Spleen (tissue), 11 donors: ENCODE measurements at regions not wholly inside any gene's neighbourhood (a gene's known extent, or its start where the extent isn't known, plus 50 kb on each side); places are given as distances from the start of the nearest gene placed in this dataset.
A peak's percentile ranks its signal among the peaks of the same experiment; 100 is the strongest.

Experiments
- DNase-seq: peaks from one replicate; pipeline ENCODE4 v3.0.0-alpha.2; 2020
- H3K27ac ChIP-seq, 8 donors: fragments of 200-600 bp; sonication (generic) in 7 of 8; 1 replicate in 4 of 8; 2 replicates in 4 of 8; pipeline versions ENCODE4 v1.5.0 to v1.8.0; 2016 to 2021; ENCODE audit warnings: inconsistent platforms in 4 of 8, mild to moderate bottlenecking in 4 of 8, moderate library complexity in 1 of 8
- H3K27me3 ChIP-seq, 7 donors: fragments of 200-600 bp; sonication (generic) in 6 of 7; replicated peaks in 1 of 7; 1 replicate in 4 of 7; 2 replicates in 3 of 7; pipeline versions ENCODE4 v1.5.0 to v1.8.0; 2016 to 2021; ENCODE audit warnings: inconsistent platforms in 3 of 7, mild to moderate bottlenecking in 1 of 7
- H3K36me3 ChIP-seq, 6 donors: fragments of 200-600 bp; sonication (generic) in 5 of 6; 1 replicate in 4 of 6; 2 replicates in 2 of 6; pipeline versions ENCODE4 v1.5.0 to v1.8.0; 2016 to 2021; ENCODE audit warnings: inconsistent platforms in 2 of 6
- H3K4me1 ChIP-seq, 6 donors: fragments of 200-600 bp; sonication (generic) in 5 of 6; 1 replicate in 3 of 6; 2 replicates in 3 of 6; pipeline versions ENCODE4 v1.5.0 to v1.8.0; 2016 to 2021; ENCODE audit warnings: inconsistent platforms in 3 of 6
- H3K4me3 ChIP-seq, 8 donors: fragments of 200-600 bp; sonication (generic) in 7 of 8; 1 replicate in 4 of 8; 2 replicates in 4 of 8; pipeline versions ENCODE4 v1.5.0 to v1.8.0; 2016 to 2021; ENCODE audit warnings: inconsistent platforms in 4 of 8, mild to moderate bottlenecking in 4 of 8, moderate library complexity in 2 of 8
- H3K9me3 ChIP-seq, 8 donors: fragments of 200-600 bp; sonication (generic) in 7 of 8; 1 replicate in 4 of 8; 2 replicates in 4 of 8; pipeline versions ENCODE4 v1.5.0 to v1.8.0; 2016 to 2021; ENCODE audit warnings: inconsistent platforms in 4 of 8
- CTCF ChIP-seq, 11 experiments: fragments of 200-600 bp in 7 of 11; fragments of 450-650 bp in 4 of 11; sonication (generic) in 4 of 11; IDR thresholded peaks in 8 of 11; conservative IDR thresholded peaks in 3 of 11; 1 replicate in 7 of 11; 2 replicates in 4 of 11; pipeline versions ENCODE4 v1.4.0 to v1.8.0; 2016 to 2021; ENCODE audit warnings: antibody characterized with exemption in 11 of 11, inconsistent platforms in 4 of 11, mild to moderate bottlenecking in 1 of 11
- POLR2A ChIP-seq, 3 donors: fragments of 450-650 bp; IDR thresholded peaks; one replicate each; pipeline ENCODE4 v1.5.1; 2017; ENCODE audit warnings: antibody characterized with exemption in 3 of 3, mild to moderate bottlenecking in 1 of 3
- POLR2AphosphoS5 ChIP-seq, 3 donors: sonication (generic); formaldehyde crosslinking; IDR thresholded peaks; one replicate each; pipeline ENCODE4 v1.5.1; 2017; ENCODE audit warnings: antibody characterized with exemption in 3 of 3
- WGBS, 5 donors: extraction: QIAGEN DNeasy Blood & Tissue Kit in 3 of 5; methylation state at CpG; one replicate each; pipeline versions ENCODE4 v1.1.5 to v1.1.7; 2013 to 2018; 5-methylcytosine and 5-hydroxymethylcytosine counted together
- intact Hi-C: fragments of 100-400 bp; cut with DNase I; formaldehyde crosslinking; loops from one replicate; pipeline ENCODE4 v1.15.0; 2023; ENCODE audit warnings: low total_unique reads
- donor health status: healthy with polysubstance abuse.
- donor health status: DM: no; HTN: no; CAD: no; lungs with moderate emphysema.
- donor health status: DM: no; HTN: no; CAD: no.
- donor health status: Bipolar disorder and iron deficiency.
- donor health status: healthy.
- donor health status: DM: no; HTN: no; CAD: no.
- donor health status: DM: yes; HTN: yes; CAD: no.

DNA sequence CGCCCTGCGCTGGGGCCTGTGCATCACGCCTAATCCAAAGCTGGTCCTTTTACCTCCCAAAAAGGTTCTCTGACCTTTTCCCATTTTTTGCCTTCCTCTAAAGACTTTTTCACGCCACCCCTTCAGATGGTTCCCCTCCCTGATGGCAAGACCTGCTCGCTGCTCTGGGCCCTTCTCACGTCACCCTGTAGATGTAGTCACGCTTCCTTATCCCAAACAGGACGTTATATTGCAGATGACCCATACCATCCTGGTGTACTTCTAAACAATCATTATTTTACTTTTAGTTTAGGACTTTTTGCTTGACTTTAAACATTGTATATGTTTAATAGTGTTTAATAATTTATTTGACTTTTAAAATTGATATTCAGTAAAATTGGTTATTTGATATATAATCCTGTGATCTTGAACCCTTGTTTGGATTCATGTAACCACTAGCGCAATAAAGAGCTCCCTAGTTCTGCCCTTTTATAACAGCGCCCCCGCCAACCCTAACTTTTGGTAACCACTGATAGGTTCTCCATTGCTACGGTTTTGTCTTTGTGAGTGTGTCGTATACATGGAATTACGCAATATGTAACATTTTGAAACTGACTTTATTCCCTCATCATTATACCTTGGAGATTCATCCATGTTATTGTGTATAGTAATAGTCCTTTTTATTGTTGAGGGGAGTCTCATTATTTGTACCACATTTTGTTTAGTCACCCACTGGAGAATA, 159.0 kb upstream of the CHRNA7 start:
- H3K9me3 ChIP-seq: no peaks in the 10 kb centered on the region
- no peak for TF ChIP-seq POLR2AphosphoS5 (IDR thresholded peaks at IDR 0.05)
- intact Hi-C loops: no loop called here
- peak overlapping the region in 7 of 8 donors; percentile 61 to 84 (median 79) for H3K27ac ChIP-seq
- no peak for DNase-seq
- peaks cover 0 to 25% (median 12%) of the 10 kb centered on the region in 6 donors for H3K4me1 ChIP-seq
- H3K4me3 ChIP-seq: peak overlapping the region; percentile 16 to 90 (median 60)
- 45 to 52% (median 46%) methylated on average over 14 of the region's 14 CpGs for WGBS, 5 donors
- H3K27me3 ChIP-seq: peaks cover 0 to 25% (median 0%) of the 10 kb centered on the region in 7 donors
- no peaks in the 10 kb centered on the region for H3K36me3 ChIP-seq

DNA sequence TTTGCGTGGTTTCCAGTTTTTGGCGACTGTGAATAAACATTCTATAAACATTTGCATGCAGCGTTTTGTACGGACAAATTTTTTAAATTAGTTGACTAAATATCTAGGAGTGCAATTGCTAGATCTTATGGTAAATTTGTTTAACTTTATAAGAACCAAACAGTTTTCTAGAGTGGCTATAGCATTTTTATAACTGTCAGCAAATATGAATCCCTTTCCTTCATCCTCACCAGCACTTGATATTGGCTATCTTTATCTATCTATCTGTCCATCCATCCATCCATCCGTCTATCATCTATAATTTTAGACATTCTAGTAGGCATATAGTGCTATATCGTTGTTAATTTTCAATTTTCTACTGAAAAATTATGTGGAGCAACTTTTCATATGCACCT, 158.4 kb upstream of the CHRNA7 start:
- Histone ChIP-seq H3K9me3 (no peaks in the 10 kb centered on the region), H3K36me3 (no peaks in the 10 kb centered on the region), H3K27ac (no peak overlapping the region), H3K4me3 (no peak overlapping the region), H3K4me1 (peaks cover 0 to 25% (median 12%) of the 10 kb centered on the region in 6 donors), H3K27me3 (peaks cover 0 to 27% (median 0%) of the 10 kb centered on the region in 7 donors)
- WGBS, 5 donors: 92 to 96% (median 94%) methylated on average over 6 of the region's 6 CpGs
- no peak for DNase-seq
- TF ChIP-seq POLR2AphosphoS5 (IDR thresholded peaks at IDR 0.05): no peak
- TF ChIP-seq POLR2A (IDR thresholded peaks at IDR 0.05): no peak
- TF ChIP-seq CTCF (IDR thresholded peaks at IDR 0.05 in 8 of 11, conservative IDR thresholded peaks at IDR 0.05 in 3 of 11): no peak
- intact Hi-C loops: no loop called here

GRCh38 chr15:31887246-31887645, 143.1 kb upstream of the CHRNA7 start:
- peaks cover 0 to 11% (median 0%) of the 10 kb centered on the region in 8 donors for H3K9me3 ChIP-seq
- no peak overlapping the region for H3K27ac ChIP-seq
- H3K27me3 ChIP-seq: peaks cover 0 to 28% (median 3%) of the 10 kb centered on the region in 7 donors
- 19 to 26% (median 21%) methylated on average over 9 of the region's 9 CpGs for WGBS, 5 donors
- H3K4me3 ChIP-seq: no peak overlapping the region
- H3K4me1 ChIP-seq: no peaks in the 10 kb centered on the region
- no peaks in the 10 kb centered on the region for H3K36me3 ChIP-seq
- intact Hi-C loops: no loop called here
- DNase-seq: no peak
- TF ChIP-seq POLR2A (IDR thresholded peaks at IDR 0.05) (no peak), POLR2AphosphoS5 (IDR thresholded peaks at IDR 0.05) (no peak), CTCF (IDR thresholded peaks at IDR 0.05 in 8 of 11, conservative IDR thresholded peaks at IDR 0.05 in 3 of 11) (no peak)

- TF ChIP-seq CTCF (IDR thresholded peaks at IDR 0.05 in 8 of 11, conservative IDR thresholded peaks at IDR 0.05 in 3 of 11): no peak
- TF ChIP-seq POLR2AphosphoS5 (IDR thresholded peaks at IDR 0.05): no peak
- no peak for TF ChIP-seq POLR2A (IDR thresholded peaks at IDR 0.05)
- peaks cover 0 to 34% (median 3%) of the 10 kb centered on the region in 7 donors for H3K27me3 ChIP-seq
- no peak for DNase-seq
- H3K9me3 ChIP-seq: peaks cover 0 to 20% (median 7%) of the 10 kb centered on the region in 8 donors
- H3K4me3 ChIP-seq: no peak overlapping the region
- no peaks in the 10 kb centered on the region for H3K4me1 ChIP-seq
- no peak overlapping the region for H3K27ac ChIP-seq
- 89 to 100% (median 94%) methylated on average over 1 of the region's 1 CpG for WGBS, 5 donors
- no peaks in the 10 kb centered on the region for H3K36me3 ChIP-seq
- intact Hi-C loops: no loop called here
Observed at GRCh38 chr15:31892513-31892912, 137.8 kb upstream of the CHRNA7 start.
